ACC112 (cell line): ENCODE measurements at regions not wholly inside any gene's neighbourhood (a gene's known extent, or its start where the extent isn't known, plus 50 kb on each side); places are given as distances from the start of the nearest gene placed in this dataset.

ENCODE experiments used
- H2AFZ ChIP-seq: fragments of 200-600 bp; sonication (generic); one replicate; pipeline ENCODE4 v1.6.0; 2017; ENCODE audit warnings: antibody characterized with exemption, low read length; ENCODE audit not compliant: unreplicated experiment
- H3K27ac ChIP-seq: fragments of 200-600 bp; sonication (generic); 2 replicates; pipeline ENCODE4 v1.5.1; 2014; ENCODE audit warnings: low read depth, mild to moderate bottlenecking, antibody characterized with exemption, low read length, moderate library complexity
- H3K27me3 ChIP-seq: fragments of 200-600 bp; sonication (generic); 2 replicates; pipeline ENCODE4 v1.6.1; 2014; ENCODE audit warnings: mild to moderate bottlenecking, antibody characterized with exemption, low read length, moderate library complexity, mixed read lengths; ENCODE audit not compliant: insufficient read depth
- H3K36me3 ChIP-seq: fragments of 200-600 bp; sonication (generic); 2 replicates; pipeline ENCODE4 v1.6.1; 2016; ENCODE audit warnings: mild to moderate bottlenecking, antibody characterized with exemption, low read length, moderate library complexity, mixed read lengths; ENCODE audit not compliant: insufficient read depth
- H3K4me1 ChIP-seq: fragments of 200-600 bp; sonication (generic); one replicate; pipeline ENCODE4 v1.6.1; 2016; ENCODE audit warnings: low read length, mixed read lengths; ENCODE audit not compliant: insufficient read depth, unreplicated experiment, control insufficient read depth
- H3K4me3 ChIP-seq: fragments of 200-600 bp; sonication (generic); 2 replicates; pipeline ENCODE4 v1.5.1; 2014; ENCODE audit warnings: mild to moderate bottlenecking, low read depth, low read length
- H3K79me2 ChIP-seq: fragments of 200-600 bp; sonication (generic); one replicate; pipeline ENCODE4 v1.6.0; 2016; ENCODE audit warnings: low read length; ENCODE audit not compliant: control insufficient read depth, unreplicated experiment, insufficient read depth

- Histone ChIP-seq H2AFZ (no peak overlapping the region), H3K79me2 (no peaks in the 10 kb centered on the region), H3K27me3 (peaks cover 45% of the 10 kb centered on the region), H3K4me1 (no peaks in the 10 kb centered on the region), H3K36me3 (no peaks in the 10 kb centered on the region), H3K27ac (no peak overlapping the region), H3K4me3 (no peak overlapping the region)
Measured at GRCh38 chr3:71859123-71859519, 74.2 kb upstream of the PROK2 start.

DNA sequence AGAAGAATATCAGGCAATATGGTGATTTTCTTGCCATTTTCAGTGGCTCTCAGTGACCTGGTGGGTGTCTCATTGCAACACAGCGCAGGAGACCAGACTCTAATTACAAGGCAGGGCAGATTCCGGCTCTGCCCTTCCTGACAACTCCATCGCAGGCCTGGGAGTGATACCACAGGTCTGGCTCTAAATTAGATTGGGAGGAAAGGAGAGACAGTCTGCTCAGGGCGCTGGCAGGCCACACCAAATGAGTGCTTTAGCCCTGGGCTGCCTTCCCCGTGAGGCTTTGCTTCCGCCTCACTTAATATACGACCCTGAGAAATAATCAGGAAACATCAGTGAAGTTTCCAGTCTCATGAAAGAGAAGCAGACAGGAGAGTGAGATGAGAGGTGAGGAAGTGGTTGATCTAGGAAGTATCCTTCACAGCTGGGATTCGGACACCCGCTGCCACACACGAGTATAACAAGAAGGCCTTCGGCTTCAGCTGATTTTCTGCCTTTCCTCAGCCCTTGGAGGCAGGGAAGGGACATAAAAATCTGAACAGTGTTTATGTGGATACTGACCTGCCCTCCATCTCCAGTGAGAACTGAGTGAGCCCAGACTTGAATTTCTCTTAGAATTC lies 73.7 kb upstream of the PROK2 start:
- H2AFZ ChIP-seq, result no peak overlapping the region
- no peak overlapping the region for H3K4me3 ChIP-seq
- H3K27me3 ChIP-seq, result peaks cover 47% of the 10 kb centered on the region
- H3K79me2 ChIP-seq, result no peaks in the 10 kb centered on the region
- H3K36me3 ChIP-seq, result no peaks in the 10 kb centered on the region
- no peaks in the 10 kb centered on the region for H3K4me1 ChIP-seq
- H3K27ac ChIP-seq, result no peak overlapping the region

DNA sequence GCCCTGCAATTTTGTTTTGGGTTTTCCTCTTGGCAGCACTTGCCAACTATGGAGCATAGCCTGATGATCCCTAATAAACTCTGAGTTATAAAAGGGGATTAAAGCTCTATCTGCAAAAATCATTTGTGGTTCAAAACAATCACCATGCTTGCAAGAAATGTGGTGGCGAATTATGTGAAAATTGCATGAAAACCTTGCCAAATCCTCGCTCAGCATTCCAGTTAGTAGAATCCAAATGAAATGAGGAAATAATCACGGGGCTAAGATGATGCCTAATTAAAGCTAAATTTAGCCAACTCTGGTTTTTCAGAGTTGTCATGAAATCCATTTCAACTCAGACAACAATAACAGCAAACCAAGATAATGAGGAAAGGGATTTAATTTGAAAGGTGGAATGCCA lies 73.0 kb upstream of the PROK2 start:
- Histone ChIP-seq H3K79me2 (no peaks in the 10 kb centered on the region), H2AFZ (no peak overlapping the region), H3K4me1 (no peaks in the 10 kb centered on the region), H3K36me3 (no peaks in the 10 kb centered on the region), H3K27ac (no peak overlapping the region), H3K27me3 (peaks cover 47% of the 10 kb centered on the region), H3K4me3 (no peak overlapping the region)

DNA sequence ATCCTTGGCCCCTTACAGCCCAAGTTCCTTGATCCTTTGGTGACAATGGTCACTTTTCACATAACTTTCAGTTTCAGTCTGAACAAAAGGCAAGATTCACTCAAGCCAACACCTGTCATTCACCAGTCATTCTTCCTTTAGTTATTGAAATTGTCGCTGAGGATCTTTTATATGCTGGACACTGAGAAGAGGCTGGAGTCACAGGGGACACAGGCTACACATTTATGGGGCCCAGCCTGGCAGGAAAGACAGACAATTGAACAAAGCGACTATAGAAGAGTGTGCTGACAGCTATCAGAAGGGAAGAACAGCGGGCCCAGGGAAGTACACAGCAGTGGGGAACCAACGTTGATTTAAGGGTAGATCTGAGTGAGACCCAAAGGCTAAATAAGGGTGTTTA lies 69.8 kb upstream of the PROK2 start:
- Histone ChIP-seq H3K79me2 (no peaks in the 10 kb centered on the region), H3K27me3 (peaks cover 37% of the 10 kb centered on the region), H3K36me3 (no peaks in the 10 kb centered on the region), H2AFZ (no peak overlapping the region), H3K4me3 (no peak overlapping the region), H3K27ac (no peak overlapping the region), H3K4me1 (no peaks in the 10 kb centered on the region)

- H3K36me3 ChIP-seq, result no peaks in the 10 kb centered on the region
- no peak overlapping the region for H3K4me3 ChIP-seq
- peaks cover 42% of the 10 kb centered on the region for H3K27me3 ChIP-seq
- H3K4me1 ChIP-seq, result no peaks in the 10 kb centered on the region
- H2AFZ ChIP-seq, result no peak overlapping the region
- H3K79me2 ChIP-seq, result no peaks in the 10 kb centered on the region
- H3K27ac ChIP-seq, result no peak overlapping the region
Measured at GRCh38 chr3:71854096-71854495, 69.1 kb upstream of the PROK2 start.

DNA sequence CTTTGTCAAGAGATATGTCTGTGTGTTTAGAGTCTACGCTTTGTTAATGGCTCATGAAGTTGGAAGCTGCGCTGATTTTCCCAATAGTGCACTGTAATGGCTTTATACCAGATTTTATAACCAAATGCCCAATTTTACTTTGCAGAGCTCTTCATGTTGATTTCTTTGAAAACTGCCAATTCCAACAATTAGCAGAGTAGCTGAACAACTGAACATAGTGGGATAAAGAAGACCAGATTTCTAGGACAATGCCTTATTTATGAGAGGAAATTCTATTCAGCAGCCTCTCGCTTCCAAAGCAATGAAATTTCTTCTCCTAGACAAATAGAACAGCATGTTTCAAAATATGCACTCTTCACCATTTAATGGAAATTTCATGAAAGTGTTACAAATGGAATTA lies 66.9 kb upstream of the PROK2 start:
- Histone ChIP-seq H3K27ac (no peak overlapping the region), H3K4me3 (no peak overlapping the region), H3K4me1 (no peaks in the 10 kb centered on the region), H3K79me2 (no peaks in the 10 kb centered on the region), H3K27me3 (peaks cover 52% of the 10 kb centered on the region), H2AFZ (no peak overlapping the region), H3K36me3 (no peaks in the 10 kb centered on the region)

- peaks cover 60% of the 10 kb centered on the region for H3K27me3 ChIP-seq
- H3K36me3 ChIP-seq, result no peaks in the 10 kb centered on the region
- no peaks in the 10 kb centered on the region for H3K4me1 ChIP-seq
- H3K4me3 ChIP-seq, result no peak overlapping the region
- no peak overlapping the region for H3K27ac ChIP-seq
- H3K79me2 ChIP-seq, result no peaks in the 10 kb centered on the region
- H2AFZ ChIP-seq, result no peak overlapping the region
Measured at GRCh38 chr3:71850654-71851053, 65.7 kb upstream of the PROK2 start.

GRCh38 chr3:71849681-71850080 lies 64.7 kb upstream of the PROK2 start:
- H2AFZ ChIP-seq, result no peak overlapping the region
- no peak overlapping the region for H3K4me3 ChIP-seq
- no peak overlapping the region for H3K27ac ChIP-seq
- H3K36me3 ChIP-seq, result no peaks in the 10 kb centered on the region
- peaks cover 63% of the 10 kb centered on the region for H3K27me3 ChIP-seq
- H3K4me1 ChIP-seq, result no peaks in the 10 kb centered on the region
- no peaks in the 10 kb centered on the region for H3K79me2 ChIP-seq

- Histone ChIP-seq H3K36me3 (no peaks in the 10 kb centered on the region), H3K79me2 (no peaks in the 10 kb centered on the region), H3K4me1 (no peaks in the 10 kb centered on the region), H2AFZ (no peak overlapping the region), H3K27me3 (peaks cover 62% of the 10 kb centered on the region), H3K4me3 (no peak overlapping the region), H3K27ac (no peak overlapping the region)
Measured at GRCh38 chr3:71847794-71848193, 62.8 kb upstream of the PROK2 start.

DNA sequence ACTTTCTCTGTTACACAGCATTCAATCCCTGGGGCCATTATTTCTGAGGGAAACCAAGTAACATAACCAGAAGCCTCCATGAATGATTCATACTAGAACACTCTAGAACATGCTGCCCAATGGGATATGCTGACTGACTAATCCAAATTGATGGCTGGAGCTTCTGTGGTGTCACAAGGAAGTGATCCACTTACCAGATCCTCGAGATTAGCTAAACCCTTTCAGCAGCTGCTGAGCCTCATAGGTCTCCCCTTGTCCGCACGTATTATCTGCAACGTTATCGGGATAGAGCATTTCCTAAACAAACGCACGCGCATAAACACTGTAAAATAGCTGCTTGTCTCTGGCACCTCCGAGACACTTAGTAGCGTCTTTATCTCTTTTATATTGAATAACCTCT lies 61.2 kb upstream of the PROK2 start:
- no peak overlapping the region for H3K4me3 ChIP-seq
- H3K27me3 ChIP-seq, result peaks cover 61% of the 10 kb centered on the region
- no peaks in the 10 kb centered on the region for H3K36me3 ChIP-seq
- H3K79me2 ChIP-seq, result no peaks in the 10 kb centered on the region
- no peak overlapping the region for H3K27ac ChIP-seq
- H3K4me1 ChIP-seq, result no peaks in the 10 kb centered on the region
- H2AFZ ChIP-seq, result no peak overlapping the region

GRCh38 chr3:71843071-71843470 lies 58.1 kb upstream of the PROK2 start:
- no peaks in the 10 kb centered on the region for H3K36me3 ChIP-seq
- no peaks in the 10 kb centered on the region for H3K79me2 ChIP-seq
- no peak overlapping the region for H3K27ac ChIP-seq
- no peaks in the 10 kb centered on the region for H3K4me1 ChIP-seq
- H3K27me3 ChIP-seq, result peaks cover 75% of the 10 kb centered on the region
- no peak overlapping the region for H3K4me3 ChIP-seq
- H2AFZ ChIP-seq, result no peak overlapping the region
